CD4-positive, alpha-beta T cell treated with Interleukin-6 for 4 hours (primary cell): ENCODE measurements at regions not wholly inside any gene's neighbourhood (a gene's known extent, or its start where the extent isn't known, plus 50 kb on each side); places are given as distances from the start of the nearest gene placed in this dataset.
"Not testable (repeated sequence)": the region's sequence is repeated elsewhere in the genome, so short reads cannot be mapped to it uniquely, and the experiment has no call there.

ENCODE experiments used
- DNase-seq: peaks from one replicate; pipeline ENCODE4 v3.0.0-alpha.2; 2020; ENCODE audit warnings: mixed read lengths

DNA sequence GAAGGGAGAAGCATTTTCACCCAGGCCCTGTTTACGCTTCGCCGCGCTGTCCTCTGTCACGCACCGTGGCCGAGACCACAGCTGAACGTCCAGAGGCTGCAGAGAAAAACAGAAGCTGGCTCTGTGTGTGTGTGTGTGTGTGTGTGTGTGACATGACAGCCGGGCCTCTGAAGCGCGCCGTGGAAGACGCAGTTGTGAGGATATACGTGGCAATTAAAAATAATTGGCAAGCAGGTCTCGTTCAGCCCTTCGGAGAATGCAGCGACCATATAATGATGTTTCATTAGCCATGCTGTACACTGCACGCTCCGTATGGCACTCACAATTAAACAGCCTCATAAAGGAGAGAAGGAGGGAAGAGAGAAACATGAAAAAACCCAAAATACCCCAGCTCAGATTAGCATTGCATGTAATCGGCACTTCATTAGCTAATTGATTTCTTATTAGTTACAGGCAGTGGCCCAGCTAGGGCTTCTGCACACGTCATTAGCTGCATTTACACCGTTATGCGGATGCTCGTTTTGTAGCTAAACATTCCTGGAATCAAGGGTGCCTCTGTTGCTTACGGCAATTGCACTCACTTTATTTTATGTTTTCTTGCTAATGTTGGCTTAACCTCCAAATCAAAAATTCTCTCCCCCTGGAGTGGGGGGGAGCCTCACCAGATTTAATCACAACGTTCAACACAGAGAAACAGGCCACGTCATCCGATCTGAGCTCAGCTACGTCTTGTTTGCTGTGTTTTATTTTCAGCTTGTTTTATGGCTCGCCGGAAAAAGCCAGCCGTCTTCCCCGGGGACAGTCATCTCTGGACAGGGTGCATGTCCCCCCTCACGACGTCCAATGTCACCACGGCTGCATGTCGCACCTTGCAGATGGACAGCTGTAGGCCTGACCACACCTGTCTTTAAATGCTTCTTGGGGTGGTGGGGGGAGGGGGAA lies 74.6 kb upstream of the SHOX start:
- no peak for DNase-seq

DNA sequence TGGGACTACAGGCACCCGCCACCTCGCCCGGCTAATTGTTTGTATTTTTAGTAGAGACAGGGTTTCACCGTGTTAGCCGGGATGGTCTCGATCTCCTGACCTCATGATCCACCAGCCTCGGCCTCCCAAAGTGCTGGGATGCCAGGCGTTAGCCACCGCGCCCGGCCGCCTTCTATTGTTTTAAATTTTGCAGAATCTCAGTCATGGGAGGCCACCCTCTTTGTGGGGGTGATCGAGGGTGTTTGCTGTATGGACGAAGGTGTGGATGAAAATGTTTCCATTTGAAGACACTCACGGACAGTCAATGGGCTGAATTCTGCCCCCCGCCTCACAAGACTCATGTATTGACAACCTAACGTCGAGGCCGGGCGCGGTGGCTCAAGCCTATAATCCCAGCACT lies 73.0 kb upstream of the SHOX start:
- DNase-seq, result not testable (repeated sequence)

GRCh38 chrX:559282-559681 lies 71.3 kb upstream of the SHOX start:
- not testable (repeated sequence) for DNase-seq

GRCh38 chrX:567891-568290 lies 62.7 kb upstream of the SHOX start:
- DNase-seq, result no peak

DNA sequence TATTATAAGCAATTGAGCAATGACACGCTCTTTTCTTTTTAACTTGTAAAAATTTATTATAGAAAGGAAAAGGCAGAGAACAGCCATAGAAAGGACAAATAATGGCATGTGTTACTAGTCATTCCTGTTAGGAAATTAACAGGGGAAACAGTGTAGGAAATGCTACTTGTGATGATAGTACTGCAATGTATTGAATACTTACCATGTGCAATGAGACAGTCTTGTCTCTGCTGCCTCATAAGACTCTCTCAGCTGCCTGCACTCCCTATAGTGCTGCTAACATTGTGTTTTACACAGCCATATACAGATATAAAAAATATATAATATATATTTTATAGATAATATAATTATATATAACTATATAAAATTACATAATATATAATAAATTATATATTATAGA lies 62.3 kb upstream of the SHOX start:
- no peak for DNase-seq

- DNase-seq, result no peak
These were observed 58.0 kb upstream of the SHOX start for GRCh38 chrX:572538-573124.

DNA sequence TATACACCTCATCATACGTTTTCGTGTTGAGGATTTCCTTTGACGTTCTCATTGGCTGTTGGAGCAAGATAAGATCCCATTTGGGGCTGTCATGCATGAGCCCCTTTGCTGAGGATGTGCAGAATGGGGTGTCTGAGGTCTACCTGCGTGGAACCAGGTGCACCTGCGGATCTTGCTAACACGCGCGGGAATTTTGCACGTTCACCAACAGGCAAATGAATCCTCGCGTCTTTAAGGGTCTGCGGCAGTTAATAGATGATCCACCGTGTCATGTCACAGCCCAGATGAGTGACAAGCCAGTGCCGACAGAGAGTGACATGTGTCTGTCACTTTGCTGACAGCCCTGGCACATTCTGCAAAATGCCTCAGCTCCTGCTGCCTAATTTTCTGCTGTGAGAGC lies 56.3 kb upstream of the SHOX start:
- no peak for DNase-seq

GRCh38 chrX:574830-575229 lies 55.8 kb upstream of the SHOX start:
- DNase-seq, result no peak

- no peak for DNase-seq
These were observed 53.6 kb upstream of the SHOX start for GRCh38 chrX:576904-577560.

DNA sequence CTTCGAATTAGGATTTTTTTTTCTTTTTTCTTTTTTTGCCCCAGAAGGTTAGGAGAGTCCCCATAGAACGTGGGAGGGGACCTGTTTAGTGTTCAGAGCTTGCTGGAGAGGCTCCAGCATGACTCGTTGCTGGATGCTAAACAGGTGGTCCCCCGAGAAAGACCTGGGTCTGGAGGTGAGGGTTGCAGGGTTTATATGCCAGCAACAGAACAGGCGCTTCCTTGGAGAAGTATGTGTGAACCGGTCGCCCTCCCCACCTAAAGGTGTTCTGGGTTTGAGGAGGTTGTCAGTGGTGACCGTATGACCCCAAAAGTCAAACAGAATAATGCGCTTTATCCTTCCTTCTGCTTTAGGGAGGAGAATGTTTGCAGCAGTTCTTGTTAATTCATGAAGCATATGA lies 52.1 kb upstream of the SHOX start:
- no peak for DNase-seq

DNA sequence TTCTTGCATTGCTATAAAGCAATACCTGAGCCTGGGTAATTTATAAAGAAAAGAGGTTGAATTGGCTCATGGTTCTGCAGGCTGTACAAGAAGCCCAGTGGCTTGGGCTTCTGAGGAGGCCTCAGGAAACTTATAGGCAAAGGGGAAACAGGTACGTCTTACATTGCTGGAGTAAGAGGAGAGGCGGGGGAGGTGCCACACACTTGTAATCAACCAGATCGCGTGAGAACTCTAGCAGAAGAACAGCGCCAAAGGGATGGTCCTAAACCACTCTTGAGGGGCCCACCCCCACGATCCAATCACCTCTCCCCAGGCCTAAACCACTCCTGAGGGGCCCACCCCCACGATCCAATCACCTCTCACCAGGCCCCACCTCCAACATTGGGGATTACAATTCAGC lies 50.6 kb upstream of the SHOX start:
- DNase-seq, result no peak
